AG04449 (cell line): ENCODE measurements at regions not wholly inside any gene's neighbourhood (a gene's known extent, or its start where the extent isn't known, plus 50 kb on each side); places are given as distances from the start of the nearest gene placed in this dataset.

Source experiments
- CTCF ChIA-PET: fragments of 350-600 bp; formaldehyde crosslinking; extraction: SDS; loops from one replicate; lab custom pipeline; 2021; ENCODE audit warnings: antibody characterized with exemption; lab: Yijun Ruan, JAX
- POLR2A ChIA-PET: fragments of 400-600, 350-600 bp; formaldehyde crosslinking; extraction: SDS; loops from one replicate; lab custom pipeline; 2020; ENCODE audit warnings: antibody characterized with exemption, inconsistent platforms; lab: Yijun Ruan, JAX
- DNase-seq: peaks from one replicate; pipeline ENCODE4 v3.0.0-alpha.2; 2010; ENCODE audit warnings: low read depth, low spot score
- H3K4me3 ChIP-seq: 2 replicates; pipeline ENCODE4 v1.5.1; 2011; ENCODE audit warnings: low read depth, mild to moderate bottlenecking, control low read depth, low read length
- TF ChIP-seq, protein P1 (sequence below): IDR thresholded peaks from one replicate; pipeline ENCODE4 v1.5.1; 2011; ENCODE audit warnings: mild to moderate bottlenecking, moderate library complexity, low read length, control low read depth, inconsistent platforms; ENCODE audit not compliant: insufficient read depth; ENCODE audit errors: missing control alignments

DNA sequence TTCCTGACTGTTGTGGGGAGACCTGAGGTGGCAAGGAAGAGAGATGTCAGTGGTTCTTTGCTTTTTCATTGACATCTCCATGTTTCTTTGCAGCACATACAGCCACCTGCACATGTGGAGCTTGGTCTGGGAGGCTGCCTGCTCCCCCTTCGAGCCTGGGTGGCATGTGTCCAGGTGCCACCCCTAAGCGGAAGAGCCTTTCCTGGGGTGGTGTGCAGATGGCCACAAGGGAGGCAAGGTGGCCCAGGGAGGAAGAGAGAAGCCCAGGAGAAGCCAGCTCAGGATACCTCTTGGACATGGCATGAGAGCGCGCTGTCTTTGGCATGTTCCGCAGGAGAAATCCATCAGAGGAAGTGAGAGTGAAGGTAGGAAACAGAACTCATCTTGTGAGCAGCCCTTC, 105.9 kb upstream of the NPTX2 start:
- DNase-seq, result no peak
- TF ChIP-seq, protein P1, sequence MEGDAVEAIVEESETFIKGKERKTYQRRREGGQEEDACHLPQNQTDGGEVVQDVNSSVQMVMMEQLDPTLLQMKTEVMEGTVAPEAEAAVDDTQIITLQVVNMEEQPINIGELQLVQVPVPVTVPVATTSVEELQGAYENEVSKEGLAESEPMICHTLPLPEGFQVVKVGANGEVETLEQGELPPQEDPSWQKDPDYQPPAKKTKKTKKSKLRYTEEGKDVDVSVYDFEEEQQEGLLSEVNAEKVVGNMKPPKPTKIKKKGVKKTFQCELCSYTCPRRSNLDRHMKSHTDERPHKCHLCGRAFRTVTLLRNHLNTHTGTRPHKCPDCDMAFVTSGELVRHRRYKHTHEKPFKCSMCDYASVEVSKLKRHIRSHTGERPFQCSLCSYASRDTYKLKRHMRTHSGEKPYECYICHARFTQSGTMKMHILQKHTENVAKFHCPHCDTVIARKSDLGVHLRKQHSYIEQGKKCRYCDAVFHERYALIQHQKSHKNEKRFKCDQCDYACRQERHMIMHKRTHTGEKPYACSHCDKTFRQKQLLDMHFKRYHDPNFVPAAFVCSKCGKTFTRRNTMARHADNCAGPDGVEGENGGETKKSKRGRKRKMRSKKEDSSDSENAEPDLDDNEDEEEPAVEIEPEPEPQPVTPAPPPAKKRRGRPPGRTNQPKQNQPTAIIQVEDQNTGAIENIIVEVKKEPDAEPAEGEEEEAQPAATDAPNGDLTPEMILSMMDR, result no peak
- POLR2A ChIA-PET, result no interaction called here
- H3K4me3 ChIP-seq, result no peak overlapping the region
- CTCF ChIA-PET, result no interaction called here

DNA sequence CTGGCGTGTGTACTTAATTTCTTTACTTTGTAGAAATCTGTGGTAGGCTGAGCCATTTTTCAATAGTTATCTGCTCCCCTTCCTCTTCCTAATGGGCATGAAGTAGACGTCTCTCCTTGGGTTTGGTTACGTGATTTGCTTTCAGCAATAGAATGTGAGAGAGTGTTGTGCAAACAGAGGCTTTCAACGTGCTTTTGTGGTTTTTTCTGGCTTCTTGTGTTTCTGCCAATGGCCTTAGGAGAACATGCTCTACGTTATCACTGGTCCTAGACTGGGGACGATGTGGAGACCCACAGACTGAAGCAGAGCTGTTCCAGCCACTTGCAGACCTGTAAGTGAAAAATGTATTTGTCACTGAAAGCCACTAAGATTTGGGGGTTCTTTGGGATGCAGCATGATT, 107.2 kb upstream of the NPTX2 start:
- CTCF ChIA-PET, result no interaction called here
- POLR2A ChIA-PET, result no interaction called here
- no peak for DNase-seq
- H3K4me3 ChIP-seq, result no peak overlapping the region
- TF ChIP-seq, protein P1, result no peak

DNA sequence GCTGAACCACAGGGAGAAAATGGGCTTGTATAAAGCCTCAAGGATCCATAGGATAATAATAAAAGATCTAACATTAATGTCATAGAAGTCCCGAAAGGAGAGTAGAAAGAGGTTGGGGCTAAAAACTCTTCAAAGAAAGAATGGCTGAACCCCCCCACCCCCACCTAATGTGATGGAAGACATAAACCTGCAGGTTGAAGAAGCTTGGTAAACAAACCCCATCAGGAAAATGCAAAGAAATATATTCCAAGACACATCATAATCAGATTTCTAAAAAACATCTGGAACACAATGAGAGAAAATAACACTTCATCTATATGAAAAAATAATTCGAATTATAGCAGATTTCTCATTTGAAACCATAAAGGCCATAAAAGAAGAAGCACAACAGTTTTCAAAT, 105.6 kb upstream of the BAIAP2L1 start:
- TF ChIP-seq, protein P1, result no peak
- DNase-seq, result no peak
- H3K4me3 ChIP-seq, result no peak overlapping the region
- ChIA-PET CTCF (no interaction called here), POLR2A (no interaction called here)

DNA sequence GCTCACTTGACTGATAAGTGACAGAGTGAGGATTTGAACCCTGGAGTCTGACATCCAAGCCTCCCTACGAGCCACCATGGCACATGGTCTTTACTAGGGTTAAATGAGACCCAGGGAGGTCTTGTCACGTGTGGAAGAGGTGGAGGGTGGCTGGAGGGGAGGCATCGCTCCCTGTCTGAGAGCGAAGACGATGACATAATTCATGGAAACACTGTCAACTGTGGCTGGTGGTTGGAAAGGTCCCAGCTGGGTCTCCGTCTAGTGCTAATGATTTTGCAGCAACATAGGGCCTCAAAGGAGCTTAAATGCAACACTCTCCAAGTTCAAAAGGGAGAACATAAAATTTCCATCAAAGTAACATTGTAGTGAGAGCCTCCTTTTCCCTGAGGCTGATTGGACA, 99.9 kb upstream of the BAIAP2L1 start:
- ChIA-PET CTCF (no interaction called here), POLR2A (no interaction called here)
- DNase-seq, result no peak
- TF ChIP-seq, protein P1, result no peak
- H3K4me3 ChIP-seq, result no peak overlapping the region

DNA sequence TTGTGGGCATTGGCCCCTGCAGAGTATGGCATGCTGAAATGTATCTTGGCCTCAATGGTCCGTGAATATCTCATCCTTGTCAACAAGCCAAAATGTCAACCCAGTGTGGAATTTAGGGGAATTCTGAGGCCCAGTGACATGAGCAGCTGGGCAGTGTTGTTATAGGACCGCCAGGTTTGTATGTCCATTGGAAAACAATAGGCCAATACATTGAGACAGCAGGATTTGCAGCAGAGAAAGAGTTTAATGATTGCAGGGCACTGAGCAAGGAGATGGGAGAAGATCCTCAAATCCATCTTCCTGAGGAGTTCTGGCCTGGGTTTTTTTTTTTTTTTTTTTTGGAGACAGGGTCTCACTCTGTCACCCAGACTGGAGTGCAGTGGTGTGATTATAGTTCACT, 95.7 kb upstream of the BAIAP2L1 start:
- H3K4me3 ChIP-seq, result no peak overlapping the region
- POLR2A ChIA-PET, result no interaction called here
- DNase-seq, result no peak
- TF ChIP-seq, protein P1, result no peak
- CTCF ChIA-PET, result no interaction called here

DNA sequence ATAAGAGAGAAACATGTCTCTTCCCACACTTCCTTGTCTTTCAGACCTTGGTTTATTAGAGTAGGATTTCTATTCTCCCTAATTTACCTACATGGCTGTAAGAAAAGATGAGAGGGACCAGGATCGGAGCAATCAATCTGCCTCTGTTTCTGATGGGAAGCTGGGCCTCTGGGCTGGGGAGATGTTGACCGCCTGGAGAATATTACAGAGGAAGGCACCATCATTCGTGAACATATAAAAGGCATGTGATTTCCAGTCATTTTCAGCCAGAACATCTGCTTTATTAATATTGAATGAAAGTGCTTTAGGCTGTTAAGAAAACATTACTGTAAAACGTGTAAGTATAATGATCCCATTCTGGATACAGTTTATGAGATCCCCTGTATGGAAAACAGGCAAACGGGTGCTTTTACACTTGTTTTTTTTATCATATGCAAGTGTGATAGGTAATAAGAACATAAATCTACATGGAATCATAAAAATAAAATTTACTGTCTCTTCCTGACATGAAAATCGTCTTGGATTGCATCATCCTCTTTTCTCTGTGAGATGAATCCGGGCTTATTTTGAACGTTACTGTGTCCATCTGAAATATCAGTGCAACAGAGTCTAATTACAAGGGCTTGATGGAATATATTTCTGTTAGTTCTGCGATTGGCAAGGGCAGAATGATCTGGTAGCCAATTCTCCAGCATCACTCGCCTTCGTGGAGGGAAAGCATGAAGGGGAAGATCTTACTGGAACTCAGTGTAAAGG, 94.5 kb upstream of the BAIAP2L1 start:
- ChIA-PET CTCF (no interaction called here), POLR2A (no interaction called here)
- no peak overlapping the region for H3K4me3 ChIP-seq
- TF ChIP-seq, protein P1, result no peak
- DNase-seq, result no peak
